ENCODE measurements at regions not wholly inside any gene's neighbourhood (a gene's known extent, or its start where the extent isn't known, plus 50 kb on each side); places are given as distances from the start of the nearest gene placed in this dataset.

DNA sequence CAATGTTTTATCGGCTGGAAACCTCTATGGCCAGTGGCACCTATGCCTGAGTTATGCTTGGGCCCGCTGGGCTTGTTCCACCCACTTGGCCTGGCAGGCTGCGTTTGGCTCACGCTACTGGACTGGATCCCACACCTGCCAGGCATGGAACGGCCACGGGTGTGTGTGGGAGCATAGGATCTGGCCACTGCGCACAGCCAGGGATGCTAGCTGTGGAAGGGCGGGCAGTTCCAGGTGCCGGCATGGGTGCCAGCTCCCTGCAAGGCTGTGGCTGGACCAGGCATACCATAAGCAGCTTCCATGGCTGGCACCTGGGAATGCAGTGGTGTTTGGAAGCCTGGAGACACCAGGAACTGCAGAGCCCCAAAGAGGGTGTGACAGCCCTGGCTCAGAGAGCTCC lies 1063.9 kb upstream of the ACO1 start:
- TF ChIP-seq CEBPB (IDR thresholded peaks at IDR 0.05; ENCODE audit: low read depth, low read length) (no peak), MXI1 (IDR thresholded peaks at IDR 0.05; ENCODE audit: borderline replicate concordance, low read depth, low read length) (no peak), POLR2A (IDR thresholded peaks at IDR 0.05; ENCODE audit: low read depth, low read length) (no peak), NFE2L2 (IDR thresholded peaks at IDR 0.05; ENCODE audit: low read depth, low read length) (no peak), RAD21 (IDR thresholded peaks at IDR 0.05; ENCODE audit: low read length) (no peak), MAZ (IDR thresholded peaks at IDR 0.05; ENCODE audit: borderline replicate concordance, low read depth, low read length) (no peak), BHLHE40 (IDR thresholded peaks at IDR 0.05; ENCODE audit: low read depth, low read length) (no peak)
- TF ChIP-seq, protein P1, sequence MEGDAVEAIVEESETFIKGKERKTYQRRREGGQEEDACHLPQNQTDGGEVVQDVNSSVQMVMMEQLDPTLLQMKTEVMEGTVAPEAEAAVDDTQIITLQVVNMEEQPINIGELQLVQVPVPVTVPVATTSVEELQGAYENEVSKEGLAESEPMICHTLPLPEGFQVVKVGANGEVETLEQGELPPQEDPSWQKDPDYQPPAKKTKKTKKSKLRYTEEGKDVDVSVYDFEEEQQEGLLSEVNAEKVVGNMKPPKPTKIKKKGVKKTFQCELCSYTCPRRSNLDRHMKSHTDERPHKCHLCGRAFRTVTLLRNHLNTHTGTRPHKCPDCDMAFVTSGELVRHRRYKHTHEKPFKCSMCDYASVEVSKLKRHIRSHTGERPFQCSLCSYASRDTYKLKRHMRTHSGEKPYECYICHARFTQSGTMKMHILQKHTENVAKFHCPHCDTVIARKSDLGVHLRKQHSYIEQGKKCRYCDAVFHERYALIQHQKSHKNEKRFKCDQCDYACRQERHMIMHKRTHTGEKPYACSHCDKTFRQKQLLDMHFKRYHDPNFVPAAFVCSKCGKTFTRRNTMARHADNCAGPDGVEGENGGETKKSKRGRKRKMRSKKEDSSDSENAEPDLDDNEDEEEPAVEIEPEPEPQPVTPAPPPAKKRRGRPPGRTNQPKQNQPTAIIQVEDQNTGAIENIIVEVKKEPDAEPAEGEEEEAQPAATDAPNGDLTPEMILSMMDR (conservative IDR thresholded peaks at IDR 0.05; ENCODE audit: low read depth, low read length) = no peak
